ENCODE measurements at regions not wholly inside any gene's neighbourhood (a gene's known extent, or its start where the extent isn't known, plus 50 kb on each side); places are given as distances from the start of the nearest gene placed in this dataset.

DNA sequence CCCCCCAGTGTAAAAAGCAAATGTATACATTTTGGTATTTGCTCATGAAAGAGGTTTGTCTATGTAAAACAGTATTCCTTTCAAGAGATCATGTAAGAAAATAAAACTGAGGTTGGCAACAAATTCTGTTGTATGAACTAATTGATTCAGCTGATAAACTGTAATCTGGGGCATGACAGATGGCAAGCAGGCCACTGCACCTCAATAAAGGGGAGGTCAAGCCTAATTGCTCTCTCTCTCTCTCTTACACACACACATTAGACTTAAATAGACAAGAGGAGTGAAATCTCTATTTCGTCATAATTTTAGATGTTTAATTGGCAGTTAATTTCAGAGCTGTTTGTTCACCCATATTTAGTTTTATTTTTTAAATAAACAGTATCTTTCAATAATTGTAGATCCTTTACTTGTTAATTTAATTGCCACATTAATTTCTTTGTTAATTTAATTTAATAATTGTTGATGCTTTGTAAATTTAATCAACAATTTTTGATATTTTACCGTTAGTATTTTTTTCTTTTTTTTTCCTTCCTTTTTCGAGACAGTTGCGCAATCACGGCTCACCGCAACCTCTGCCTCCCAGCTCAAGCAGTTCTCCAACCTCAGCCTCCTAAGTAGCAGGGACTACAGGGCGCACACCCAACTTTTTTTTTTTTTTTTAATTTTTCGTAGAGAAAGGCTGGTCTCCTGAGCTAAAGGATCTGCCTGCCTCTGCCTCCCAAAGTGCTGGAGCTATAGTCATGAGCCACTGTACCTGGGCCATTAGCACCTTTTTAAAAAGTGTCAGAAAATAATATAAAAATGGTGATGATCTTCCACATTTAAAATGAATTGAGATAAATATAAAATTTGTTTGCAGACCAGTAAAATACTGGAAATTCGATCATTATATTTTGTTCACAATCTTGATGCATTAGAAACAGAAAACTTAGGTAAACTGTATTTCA lies 577.7 kb downstream of the SLC16A7 start:
- ATAC-seq (no peak), DNase-seq (no peak)
- intact Hi-C loops (cut with micrococcal nuclease), result no loop called here

- DNase-seq, result no peak
- no peak for ATAC-seq
- intact Hi-C loops (cut with micrococcal nuclease), result no loop called here
Measured at GRCh38 chr12:60174476-60174875, 578.6 kb downstream of the SLC16A7 start.

- DNase-seq (no peak), ATAC-seq (no peak)
- intact Hi-C loops (cut with micrococcal nuclease), result no loop called here
Measured at GRCh38 chr12:60174941-60175340, 579.1 kb downstream of the SLC16A7 start.

GRCh38 chr12:60176891-60177290 lies 581.1 kb downstream of the SLC16A7 start:
- no peak for DNase-seq
- intact Hi-C loops (cut with micrococcal nuclease), result no loop called here

DNA sequence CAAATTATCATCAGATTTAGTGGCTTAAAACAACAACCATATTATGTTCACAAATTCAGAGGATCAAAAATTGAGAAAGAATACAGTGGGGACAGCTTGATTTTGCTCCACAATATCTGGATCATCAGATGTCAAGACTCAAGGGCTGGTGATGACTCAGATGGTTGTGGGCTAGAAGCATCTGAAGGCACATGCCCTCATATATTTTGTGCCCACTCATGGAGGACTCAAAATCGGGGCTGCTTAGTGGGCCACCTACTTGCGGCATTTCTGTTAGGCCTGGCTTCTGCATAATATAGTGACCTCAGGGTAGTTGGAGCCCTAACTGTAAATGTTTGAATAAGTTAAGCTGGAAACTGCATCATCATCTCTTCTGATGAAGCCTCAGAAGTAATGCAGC lies 584.5 kb downstream of the SLC16A7 start:
- no peak for DNase-seq
- intact Hi-C loops (cut with micrococcal nuclease), result no loop called here
- ATAC-seq, result no peak

More at GRCh38 chr12:60176891-60177290, 581.1 kb downstream of the SLC16A7 start:
- ATAC-seq, result no peak

DNA sequence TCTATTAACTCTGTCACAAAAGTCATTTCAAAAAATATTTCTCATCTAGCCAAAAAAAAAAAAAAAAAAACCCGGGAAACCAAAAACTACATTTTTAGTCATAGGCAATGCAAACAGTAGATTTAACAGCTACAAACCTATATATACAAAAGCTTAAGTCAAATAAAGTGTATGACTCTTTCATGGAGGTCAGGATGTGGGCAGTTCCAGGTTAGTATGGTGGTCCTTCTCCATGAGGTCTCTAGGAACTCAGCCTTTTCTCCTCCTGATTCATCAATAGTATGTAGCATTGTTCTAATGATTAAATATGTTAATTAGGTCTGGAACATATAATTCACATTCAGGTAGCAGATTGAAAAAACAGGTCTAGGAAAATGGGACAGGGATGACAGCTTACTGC lies 586.5 kb downstream of the SLC16A7 start:
- ATAC-seq (no peak), DNase-seq (no peak)
- intact Hi-C loops (cut with micrococcal nuclease), result no loop called here

DNA sequence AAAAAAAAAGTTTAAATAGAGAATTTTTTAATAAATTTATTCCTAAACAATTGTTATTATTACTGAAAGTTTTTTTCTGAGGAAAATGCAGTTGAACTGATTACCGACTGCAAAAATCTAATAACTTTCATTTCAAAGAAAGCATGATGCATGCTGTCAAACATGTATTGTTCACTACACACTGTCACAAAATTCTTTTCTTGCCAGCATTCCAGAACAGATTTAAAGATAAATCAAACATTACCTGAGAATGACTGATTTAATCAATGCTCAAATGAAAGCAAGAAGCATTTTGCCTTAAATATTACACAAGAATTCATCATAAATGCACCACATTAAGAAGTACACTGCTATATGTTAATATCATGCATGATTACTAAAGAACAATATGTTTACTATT lies 588.3 kb downstream of the SLC16A7 start:
- intact Hi-C loops (cut with micrococcal nuclease), result no loop called here
- DNase-seq (no peak), ATAC-seq (no peak)

- intact Hi-C loops (cut with micrococcal nuclease), result no loop called here
- ATAC-seq, result no peak
Measured at GRCh38 chr12:60185060-60185459, 589.2 kb downstream of the SLC16A7 start.

GRCh38 chr12:60191271-60191670 lies 595.4 kb downstream of the SLC16A7 start:
- ATAC-seq, result no peak
- intact Hi-C loops (cut with micrococcal nuclease), result no loop called here
- DNase-seq, result no peak

More at GRCh38 chr12:60185060-60185459, 589.2 kb downstream of the SLC16A7 start:
- DNase-seq, result no peak

GRCh38 chr12:60191676-60192359 lies 596.0 kb downstream of the SLC16A7 start:
- ATAC-seq (no peak), DNase-seq (no peak)
- intact Hi-C loops (cut with micrococcal nuclease), result no loop called here

GRCh38 chr12:60194678-60195077 lies 598.8 kb downstream of the SLC16A7 start:
- DNase-seq, result no peak
- no peak for ATAC-seq
- intact Hi-C loops (cut with micrococcal nuclease), result no loop called here

GRCh38 chr12:60195483-60195882 lies 599.7 kb downstream of the SLC16A7 start:
- intact Hi-C loops (cut with micrococcal nuclease), result no loop called here
- no peak for ATAC-seq
- DNase-seq, result no peak

- ATAC-seq (no peak), DNase-seq (no peak)
- intact Hi-C loops (cut with micrococcal nuclease), result no loop called here
Measured at GRCh38 chr12:60196366-60196765, 600.5 kb downstream of the SLC16A7 start.

- intact Hi-C loops (cut with micrococcal nuclease), result no loop called here
- no peak for ATAC-seq
- DNase-seq, result no peak
Measured at GRCh38 chr12:60197589-60197988, 601.8 kb downstream of the SLC16A7 start.

DNA sequence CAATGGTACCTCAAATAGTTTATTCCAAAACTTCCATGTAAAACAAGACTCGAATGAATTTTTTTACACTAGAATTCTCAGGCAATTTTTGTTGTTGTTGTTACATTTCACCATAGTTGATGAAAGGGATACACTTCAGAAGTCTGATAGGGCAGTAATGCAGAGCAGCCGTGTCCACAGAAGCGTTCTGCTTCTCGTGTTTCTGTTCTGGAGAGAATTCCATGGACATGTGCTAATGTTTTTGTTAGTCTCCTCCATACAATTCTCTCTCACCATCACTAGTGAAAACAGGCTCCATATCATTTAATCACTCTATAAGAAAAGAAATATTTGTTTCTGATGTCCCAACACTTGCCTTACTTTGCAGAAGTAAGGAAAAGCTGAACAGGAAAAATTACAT lies 606.1 kb downstream of the SLC16A7 start:
- ATAC-seq, result no peak
- intact Hi-C loops (cut with micrococcal nuclease), result no loop called here
- no peak for DNase-seq

- ATAC-seq (no peak), DNase-seq (no peak)
- intact Hi-C loops (cut with micrococcal nuclease), result no loop called here
Measured at GRCh38 chr12:60205500-60205899, 609.7 kb downstream of the SLC16A7 start.

DNA sequence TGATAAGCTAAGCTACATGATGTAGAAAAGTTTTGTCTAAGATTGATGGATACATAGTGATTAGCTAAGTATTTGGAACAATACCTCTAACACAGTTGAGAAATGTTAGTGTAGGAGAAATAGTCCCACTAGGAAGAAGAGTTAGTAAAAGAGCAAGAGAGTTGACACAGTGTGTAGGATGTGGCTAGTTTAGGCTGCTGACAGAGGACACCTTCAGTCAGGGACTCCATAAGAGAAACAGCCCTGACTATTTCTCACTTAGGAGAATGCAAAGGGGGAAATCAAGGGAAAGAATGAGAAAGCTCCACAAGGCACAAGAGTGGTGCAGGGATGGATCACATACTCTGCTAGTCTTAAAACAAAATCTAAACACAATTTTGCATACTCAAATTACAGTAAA lies 613.7 kb downstream of the SLC16A7 start:
- ATAC-seq (no peak), DNase-seq (no peak)
- intact Hi-C loops (cut with micrococcal nuclease), result no loop called here

GRCh38 chr12:60209933-60210332 lies 614.1 kb downstream of the SLC16A7 start:
- intact Hi-C loops (cut with micrococcal nuclease), result no loop called here
- DNase-seq (no peak), ATAC-seq (no peak)

DNA sequence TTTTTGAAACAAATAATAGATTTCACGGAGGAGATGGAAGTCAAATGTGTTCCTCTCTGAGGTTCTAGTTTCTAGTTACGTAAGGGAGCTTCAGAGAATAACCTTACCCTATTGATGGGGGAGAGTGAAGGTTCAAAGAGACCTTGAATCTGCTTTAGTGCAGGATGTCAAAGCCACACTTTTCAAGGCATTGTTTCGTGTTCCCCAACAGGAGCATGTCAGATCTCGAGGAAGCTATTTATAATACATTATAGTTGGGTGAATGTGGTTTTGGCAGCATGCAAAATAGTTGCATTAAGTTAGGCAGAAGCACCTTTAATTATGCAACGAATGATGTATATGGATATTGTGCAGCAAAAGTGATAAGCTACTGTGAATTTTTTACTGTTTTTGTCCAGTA lies 614.9 kb downstream of the SLC16A7 start:
- DNase-seq, result no peak
- intact Hi-C loops (cut with micrococcal nuclease), result no loop called here
- no peak for ATAC-seq

DNA sequence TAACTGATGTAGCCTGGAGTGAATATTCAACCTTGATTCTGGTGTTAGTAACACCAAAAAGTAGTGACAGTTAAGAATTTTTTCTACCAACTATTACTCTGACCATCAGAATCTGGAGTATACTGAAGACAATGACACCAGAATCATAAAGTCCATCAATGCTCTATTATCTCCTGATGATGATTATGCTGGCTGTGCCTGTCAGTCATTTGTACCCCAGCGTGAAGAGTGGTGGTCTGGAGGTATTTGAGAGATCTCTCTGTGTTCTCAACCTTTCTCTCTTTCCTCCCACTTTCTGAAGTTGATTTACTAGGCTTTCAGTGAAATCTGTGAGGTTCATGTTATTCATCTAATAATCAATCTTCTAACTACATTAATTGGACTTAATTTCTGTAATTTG lies 615.4 kb downstream of the SLC16A7 start:
- no peak for DNase-seq
- no peak for ATAC-seq
- intact Hi-C loops (cut with micrococcal nuclease), result no loop called here

Measured in left ventricle myocardium superior (tissue), 1 donor.